BJ (cell line): ENCODE measurements at regions not wholly inside any gene's neighbourhood (a gene's known extent, or its start where the extent isn't known, plus 50 kb on each side); places are given as distances from the start of the nearest gene placed in this dataset.

Experiments
- CTCF ChIA-PET: fragments of 350-600 bp; formaldehyde crosslinking; extraction: SDS; loops from one replicate; lab custom pipeline; 2021; ENCODE audit warnings: antibody characterized with exemption, inconsistent platforms; lab: Yijun Ruan, JAX
- POLR2A ChIA-PET: fragments of 300-600 bp; sonication (Branson Sonifier 250); formaldehyde crosslinking; extraction: SDS; loops from one replicate; lab custom pipeline; 2021; ENCODE audit warnings: antibody characterized with exemption; lab: Charles Lee
- DNase-seq: peaks from one replicate; pipeline ENCODE4 v3.0.0-alpha.2; 2011; ENCODE audit warnings: low read depth
- H3K27me3 ChIP-seq: 2 replicates; pipeline ENCODE4 v1.6.0; 2011; ENCODE audit warnings: low read length; ENCODE audit not compliant: control insufficient read depth, insufficient read depth
- H3K36me3 ChIP-seq: 2 replicates; pipeline ENCODE4 v1.5.1; 2011; ENCODE audit warnings: low read length; ENCODE audit not compliant: control insufficient read depth, insufficient read depth
- H3K4me3 ChIP-seq: 2 replicates; pipeline ENCODE4 v1.5.1; 2011; ENCODE audit warnings: low read depth, mild to moderate bottlenecking, control low read depth, low read length
- TF ChIP-seq, protein P1 (sequence below): IDR thresholded peaks from 2 replicates; pipeline ENCODE4 v1.5.1; 2011; ENCODE audit warnings: low read depth, mild to moderate bottlenecking, control low read depth, inconsistent platforms, low read length, moderate library complexity; ENCODE audit not compliant: insufficient read depth

DNA sequence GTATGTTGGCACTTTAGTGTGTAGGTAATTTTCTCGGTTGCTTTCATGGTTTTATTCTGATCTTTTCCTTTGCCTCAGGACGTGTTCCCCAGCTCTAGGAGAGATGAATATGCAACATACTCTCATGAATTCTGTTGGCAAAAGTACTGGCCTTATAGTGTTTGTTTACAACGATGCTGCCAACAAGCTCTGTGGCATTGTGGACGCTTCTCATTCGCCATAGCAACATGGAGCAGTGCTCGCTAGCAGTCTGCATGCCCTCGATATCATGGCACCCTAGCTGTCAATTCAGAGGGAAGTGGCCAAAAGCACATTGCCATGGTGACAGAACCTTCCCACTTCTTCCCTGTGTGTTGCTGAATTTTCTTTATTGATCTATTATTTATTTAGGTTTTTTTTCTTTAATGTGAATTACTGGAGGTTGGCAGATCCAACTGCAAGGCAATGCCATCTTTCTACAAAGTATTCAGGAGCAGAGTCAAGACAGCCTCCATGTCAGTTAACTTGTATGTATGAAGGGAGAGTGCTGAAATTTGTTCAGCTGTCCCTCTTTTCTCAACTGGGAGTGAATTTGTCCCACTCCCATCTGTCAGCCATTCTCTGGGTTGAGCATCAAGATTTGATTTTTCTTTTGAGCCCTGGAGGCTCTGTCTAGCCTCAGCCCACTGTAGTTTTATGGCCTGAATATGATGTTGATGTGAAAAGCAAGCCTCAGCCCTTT, 224.9 kb upstream of the VCX3A start:
- TF ChIP-seq, protein P1, sequence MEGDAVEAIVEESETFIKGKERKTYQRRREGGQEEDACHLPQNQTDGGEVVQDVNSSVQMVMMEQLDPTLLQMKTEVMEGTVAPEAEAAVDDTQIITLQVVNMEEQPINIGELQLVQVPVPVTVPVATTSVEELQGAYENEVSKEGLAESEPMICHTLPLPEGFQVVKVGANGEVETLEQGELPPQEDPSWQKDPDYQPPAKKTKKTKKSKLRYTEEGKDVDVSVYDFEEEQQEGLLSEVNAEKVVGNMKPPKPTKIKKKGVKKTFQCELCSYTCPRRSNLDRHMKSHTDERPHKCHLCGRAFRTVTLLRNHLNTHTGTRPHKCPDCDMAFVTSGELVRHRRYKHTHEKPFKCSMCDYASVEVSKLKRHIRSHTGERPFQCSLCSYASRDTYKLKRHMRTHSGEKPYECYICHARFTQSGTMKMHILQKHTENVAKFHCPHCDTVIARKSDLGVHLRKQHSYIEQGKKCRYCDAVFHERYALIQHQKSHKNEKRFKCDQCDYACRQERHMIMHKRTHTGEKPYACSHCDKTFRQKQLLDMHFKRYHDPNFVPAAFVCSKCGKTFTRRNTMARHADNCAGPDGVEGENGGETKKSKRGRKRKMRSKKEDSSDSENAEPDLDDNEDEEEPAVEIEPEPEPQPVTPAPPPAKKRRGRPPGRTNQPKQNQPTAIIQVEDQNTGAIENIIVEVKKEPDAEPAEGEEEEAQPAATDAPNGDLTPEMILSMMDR: no peak
- no peak for DNase-seq
- CTCF ChIA-PET: no interaction called here
- H3K27me3 ChIP-seq: no peaks in the 10 kb centered on the region
- POLR2A ChIA-PET: no interaction called here
- H3K4me3 ChIP-seq: no peak overlapping the region
- H3K36me3 ChIP-seq: no peaks in the 10 kb centered on the region

DNA sequence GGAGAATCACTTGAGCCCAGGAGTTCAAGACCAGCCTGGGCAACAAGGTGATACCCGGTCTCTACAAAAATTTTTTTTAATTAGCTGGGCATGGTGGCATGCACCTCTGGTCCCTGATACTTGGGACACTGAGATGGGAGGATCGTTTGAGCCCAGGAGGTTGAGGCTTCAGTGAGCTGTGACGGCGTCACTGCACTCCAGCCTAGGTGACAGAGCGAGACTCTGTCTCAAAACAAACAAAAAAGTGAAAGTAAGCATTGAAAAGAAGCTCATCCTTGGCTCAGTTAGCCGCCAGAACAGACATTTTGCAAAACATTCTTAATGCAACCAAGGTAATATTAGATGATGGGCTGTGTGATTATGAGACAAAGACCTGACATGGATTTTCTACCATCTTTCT, 223.3 kb upstream of the VCX3A start:
- TF ChIP-seq, protein P1: no peak
- Histone ChIP-seq H3K4me3 (no peak overlapping the region), H3K36me3 (no peaks in the 10 kb centered on the region), H3K27me3 (no peaks in the 10 kb centered on the region)
- ChIA-PET POLR2A (no interaction called here), CTCF (no interaction called here)
- DNase-seq: no peak

DNA sequence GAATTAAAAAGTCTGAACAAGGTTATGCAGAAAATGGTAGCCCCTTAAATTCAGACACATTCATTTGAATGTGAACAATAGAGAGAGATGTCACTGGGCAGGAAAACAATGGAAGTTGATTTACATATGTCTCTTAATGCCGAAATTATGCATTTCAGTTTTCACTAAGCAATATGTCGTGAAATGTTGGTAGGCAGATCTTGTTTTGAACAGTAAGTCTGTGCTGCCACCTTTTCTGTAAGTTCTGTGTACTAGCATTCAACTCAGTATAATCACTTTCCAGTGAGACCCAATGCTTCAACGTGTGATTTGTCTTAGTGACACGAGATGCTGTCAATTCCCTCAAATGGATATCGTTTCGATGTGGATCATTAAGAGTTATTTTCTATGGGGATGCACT, 222.7 kb upstream of the VCX3A start:
- Histone ChIP-seq H3K27me3 (no peaks in the 10 kb centered on the region), H3K4me3 (no peak overlapping the region), H3K36me3 (no peaks in the 10 kb centered on the region)
- ChIA-PET POLR2A (no interaction called here), CTCF (no interaction called here)
- DNase-seq: no peak
- TF ChIP-seq, protein P1: no peak

DNA sequence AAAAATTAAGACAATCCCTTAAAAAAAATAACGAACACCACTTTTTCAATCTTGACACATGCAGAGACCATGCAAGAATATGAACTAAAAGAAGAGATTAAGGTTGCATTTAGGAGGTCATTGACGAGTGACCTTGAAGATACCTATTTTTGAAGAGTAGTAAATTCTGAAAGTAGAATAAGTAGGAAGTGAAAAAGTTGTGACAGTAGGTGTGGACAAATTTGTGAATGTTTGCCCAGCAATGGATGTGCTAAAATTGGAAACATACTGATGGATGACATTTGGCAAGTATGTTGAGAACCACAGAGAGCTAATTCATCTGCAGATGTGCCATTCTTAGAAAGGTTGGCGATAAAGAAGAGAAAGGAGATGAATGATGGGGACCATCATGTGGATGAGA, 213.7 kb upstream of the VCX3A start:
- Histone ChIP-seq H3K4me3 (no peak overlapping the region), H3K27me3 (no peaks in the 10 kb centered on the region), H3K36me3 (no peaks in the 10 kb centered on the region)
- DNase-seq: no peak
- TF ChIP-seq, protein P1: no peak
- ChIA-PET POLR2A (no interaction called here), CTCF (no interaction called here)

DNA sequence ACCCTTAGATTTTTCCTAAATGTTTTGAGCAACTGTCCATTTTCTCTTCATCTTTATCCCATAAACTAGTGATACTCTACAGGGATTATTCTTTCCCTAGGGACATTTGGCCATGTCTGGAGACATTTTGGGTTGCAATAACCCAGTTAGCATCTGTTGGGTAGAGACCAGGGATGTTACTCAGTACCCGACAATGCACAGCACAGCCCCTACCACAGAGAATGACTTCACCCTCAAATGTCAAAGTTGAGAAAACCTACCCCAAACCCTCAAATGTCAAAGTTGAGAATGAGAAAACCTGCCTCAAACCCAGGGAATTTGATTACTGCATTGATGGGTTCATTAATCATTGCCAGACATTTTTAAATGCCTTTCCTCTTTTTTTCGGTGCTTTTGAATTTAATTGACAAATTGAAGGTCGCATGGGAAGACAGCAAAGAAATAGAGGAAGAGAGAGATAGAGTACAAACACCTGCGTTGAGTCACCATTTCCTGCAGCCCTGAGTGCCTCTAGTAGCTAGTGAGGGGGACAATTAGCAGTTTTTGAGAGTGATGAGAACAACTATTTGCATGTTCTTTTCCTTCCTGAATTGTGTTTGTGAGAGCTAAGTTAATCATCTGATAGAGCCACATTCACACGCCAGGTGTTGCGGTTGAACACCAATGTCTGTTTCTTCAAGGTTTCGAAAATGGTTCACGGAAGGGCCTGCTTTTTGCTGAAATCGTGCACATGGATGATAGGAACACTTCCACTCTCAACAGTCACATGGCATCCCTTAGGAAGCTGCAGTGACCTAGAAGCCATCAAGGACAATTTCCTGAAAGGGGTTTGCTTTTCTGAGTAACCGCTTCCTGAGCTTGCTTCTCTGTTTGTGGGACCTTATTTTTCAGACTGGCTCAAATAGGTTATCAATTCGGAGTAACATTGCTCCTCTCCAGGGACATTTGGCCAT, 203.9 kb upstream of the VCX3A start:
- H3K36me3 ChIP-seq: no peaks in the 10 kb centered on the region
- H3K4me3 ChIP-seq: no peak overlapping the region
- DNase-seq: no peak
- POLR2A ChIA-PET: no interaction called here
- TF ChIP-seq, protein P1: no peak
- no peaks in the 10 kb centered on the region for H3K27me3 ChIP-seq
- CTCF ChIA-PET: no interaction called here
